ENCODE measurements at regions not wholly inside any gene's neighbourhood (a gene's known extent, or its start where the extent isn't known, plus 50 kb on each side); places are given as distances from the start of the nearest gene placed in this dataset.

DNA sequence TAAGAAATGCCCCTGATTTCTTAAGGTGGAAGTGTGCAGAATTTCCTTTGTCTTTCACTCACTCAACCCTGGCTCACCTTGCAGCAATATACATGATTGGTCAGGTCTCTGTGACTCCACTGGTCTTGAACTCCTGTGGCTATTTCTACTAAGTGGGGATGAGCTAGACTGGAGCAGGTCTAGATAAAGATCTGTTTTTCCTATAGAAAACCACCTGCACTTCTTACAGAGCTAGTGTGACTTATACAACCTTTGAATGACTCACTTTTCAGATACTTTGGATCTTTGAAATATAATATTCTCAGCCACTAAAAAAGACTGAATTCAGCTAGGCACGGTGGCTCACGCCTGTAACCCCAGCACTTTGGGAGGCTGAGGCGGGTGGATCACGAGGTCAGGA, 98.5 kb upstream of the KCTD1 start:
- TF ChIP-seq POLR2A (IDR thresholded peaks at IDR 0.05), result no peak
- TF ChIP-seq, protein P1, sequence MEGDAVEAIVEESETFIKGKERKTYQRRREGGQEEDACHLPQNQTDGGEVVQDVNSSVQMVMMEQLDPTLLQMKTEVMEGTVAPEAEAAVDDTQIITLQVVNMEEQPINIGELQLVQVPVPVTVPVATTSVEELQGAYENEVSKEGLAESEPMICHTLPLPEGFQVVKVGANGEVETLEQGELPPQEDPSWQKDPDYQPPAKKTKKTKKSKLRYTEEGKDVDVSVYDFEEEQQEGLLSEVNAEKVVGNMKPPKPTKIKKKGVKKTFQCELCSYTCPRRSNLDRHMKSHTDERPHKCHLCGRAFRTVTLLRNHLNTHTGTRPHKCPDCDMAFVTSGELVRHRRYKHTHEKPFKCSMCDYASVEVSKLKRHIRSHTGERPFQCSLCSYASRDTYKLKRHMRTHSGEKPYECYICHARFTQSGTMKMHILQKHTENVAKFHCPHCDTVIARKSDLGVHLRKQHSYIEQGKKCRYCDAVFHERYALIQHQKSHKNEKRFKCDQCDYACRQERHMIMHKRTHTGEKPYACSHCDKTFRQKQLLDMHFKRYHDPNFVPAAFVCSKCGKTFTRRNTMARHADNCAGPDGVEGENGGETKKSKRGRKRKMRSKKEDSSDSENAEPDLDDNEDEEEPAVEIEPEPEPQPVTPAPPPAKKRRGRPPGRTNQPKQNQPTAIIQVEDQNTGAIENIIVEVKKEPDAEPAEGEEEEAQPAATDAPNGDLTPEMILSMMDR (IDR thresholded peaks at IDR 0.05), result no peak

Measured in sigmoid colon (tissue), 3 donors.